Keratinocyte (primary cell): ENCODE measurements at regions not wholly inside any gene's neighbourhood (a gene's known extent, or its start where the extent isn't known, plus 50 kb on each side); places are given as distances from the start of the nearest gene placed in this dataset.

Source experiments
- DNase-seq: peaks from one replicate; pipeline ENCODE4 v3.0.0-alpha.2; 2011; ENCODE audit warnings: low read depth, missing footprints, low spot score
- FAIRE-seq: peaks from 2 replicates; lab custom pipeline; 2011; peaks lifted over from hg19 to GRCh38; lab: Jason Lieb, UNC
- H2AFZ ChIP-seq: 2 replicates; pipeline ENCODE4 v1.6.0; 2012; ENCODE audit warnings: low read length, control low read depth, inconsistent platforms; ENCODE audit not compliant: control insufficient read depth
- H3K27ac ChIP-seq: 2 replicates; pipeline ENCODE4 v1.5.1; 2011; ENCODE audit warnings: low read length; ENCODE audit not compliant: control insufficient read depth, insufficient read depth
- H3K27me3 ChIP-seq: 3 replicates; pipeline ENCODE4 v1.6.0; 2011; ENCODE audit warnings: low read length; ENCODE audit not compliant: control insufficient read depth, insufficient read depth; ENCODE audit errors: extremely low read depth
- H3K36me3 ChIP-seq, 2 experiments: 2 replicates in 1 of 2; 3 replicates in 1 of 2; pipeline ENCODE4 v1.5.1; 2011; ENCODE audit warnings: low read length in 2 of 2, mild to moderate bottlenecking in 1 of 2; ENCODE audit not compliant: control insufficient read depth in 2 of 2, insufficient read depth in 2 of 2; ENCODE audit errors: extremely low read depth in 1 of 2
- H3K4me1 ChIP-seq: 3 replicates; pipeline ENCODE4 v1.5.1; 2011; ENCODE audit warnings: low read length; ENCODE audit not compliant: control insufficient read depth, insufficient read depth; ENCODE audit errors: extremely low read depth
- H3K4me2 ChIP-seq: 3 replicates; pipeline ENCODE4 v1.6.0; 2011; ENCODE audit warnings: low read depth, low read length; ENCODE audit not compliant: control insufficient read depth, insufficient read depth; ENCODE audit errors: extremely low read depth
- H3K4me3 ChIP-seq, 3 experiments: fragments of 200-600 bp in 1 of 3; sonication (generic) in 1 of 3; 2 replicates in 2 of 3; 3 replicates in 1 of 3; pipeline ENCODE4 v1.5.1; 2011 to 2016; ENCODE audit warnings: low read length in 3 of 3, mild to moderate bottlenecking in 3 of 3, control low read depth in 2 of 3, inconsistent platforms in 1 of 3, low read depth in 1 of 3, mixed read lengths in 1 of 3, mixed run types in 1 of 3, moderate library complexity in 1 of 3; ENCODE audit not compliant: control insufficient read depth in 2 of 3, insufficient read depth in 2 of 3; ENCODE audit errors: extremely low read depth in 1 of 3
- H3K79me2 ChIP-seq: 2 replicates; pipeline ENCODE4 v1.6.0; 2012; ENCODE audit warnings: low read length; ENCODE audit not compliant: control insufficient read depth, insufficient read depth
- H3K9ac ChIP-seq: 3 replicates; pipeline ENCODE4 v1.6.0; 2011; ENCODE audit warnings: low read length; ENCODE audit not compliant: control insufficient read depth, insufficient read depth; ENCODE audit errors: extremely low read depth
- H3K9me1 ChIP-seq: 3 replicates; pipeline ENCODE4 v1.6.0; 2011; ENCODE audit warnings: low read length; ENCODE audit not compliant: control insufficient read depth, insufficient read depth; ENCODE audit errors: extremely low read depth
- H3K9me3 ChIP-seq: 2 replicates; pipeline ENCODE4 v1.5.1; 2012; ENCODE audit warnings: low read depth, low read length; ENCODE audit not compliant: control insufficient read depth
- H4K20me1 ChIP-seq: 3 replicates; pipeline ENCODE4 v1.6.0; 2011; ENCODE audit warnings: low read length; ENCODE audit not compliant: control insufficient read depth, insufficient read depth; ENCODE audit errors: extremely low read depth
- CTCF ChIP-seq, 3 experiments: IDR thresholded peaks in 1 of 3; conservative IDR thresholded peaks in 1 of 3; optimal IDR thresholded peaks in 1 of 3; 2 replicates in 2 of 3; 3 replicates in 1 of 3; pipeline versions ENCODE3 to v1.5.1; 2011; ENCODE audit warnings: low read length in 3 of 3, mild to moderate bottlenecking in 3 of 3, moderate library complexity in 2 of 3, control low read depth in 1 of 3, inconsistent platforms in 1 of 3; ENCODE audit not compliant: insufficient read depth in 2 of 3; ENCODE audit errors: extremely low read depth in 1 of 3
- EZH2 ChIP-seq: IDR thresholded peaks from one replicate; pipeline ENCODE4 v1.6.1; 2012; ENCODE audit warnings: inconsistent platforms, mild to moderate bottlenecking, low read length, moderate library complexity
- dilution Hi-C: fragments of 300-500 bp; cut with MboI; formaldehyde crosslinking; loops from one replicate; pipeline ENCODE4 v1.7.0; 2020; ENCODE audit warnings: low sequenced_read_pairs; ENCODE audit not compliant: extremely low pct_ligation_motif_present

- DNase-seq: no peak
- dilution Hi-C loops: no loop called here
- no peaks in the 10 kb centered on the region for H3K27me3 ChIP-seq
- no peaks in the 10 kb centered on the region for H3K36me3 ChIP-seq
- H3K4me3 ChIP-seq: no peak overlapping the region
- no peaks in the 10 kb centered on the region for H4K20me1 ChIP-seq
- H3K9me1 ChIP-seq: no peaks in the 10 kb centered on the region
- H3K4me1 ChIP-seq: no peaks in the 10 kb centered on the region
- no peak overlapping the region for H3K27ac ChIP-seq
- no peak overlapping the region for H3K4me2 ChIP-seq
- H3K9me3 ChIP-seq: no peaks in the 10 kb centered on the region
- H3K79me2 ChIP-seq: no peaks in the 10 kb centered on the region
- H3K9ac ChIP-seq: no peak overlapping the region
- no peak for FAIRE-seq
- H2AFZ ChIP-seq: no peak overlapping the region
- TF ChIP-seq EZH2 (no peak), CTCF (optimal IDR thresholded peaks at IDR 0.05 in 1 of 3, IDR thresholded peaks at IDR 0.05 in 1 of 3, conservative IDR thresholded peaks at IDR 0.05 in 1 of 3; ENCODE audit: extremely low read depth in 1 of 3, insufficient read depth in 2 of 3, low read length in 3 of 3) (no peak)
Measured at GRCh38 chr4:31655328-31655727, 935.2 kb downstream of the PCDH7 start.

GRCh38 chr4:31657859-31658570, 937.8 kb downstream of the PCDH7 start:
- dilution Hi-C loops: no loop called here
- Histone ChIP-seq H3K9me3 (no peaks in the 10 kb centered on the region), H3K4me1 (no peaks in the 10 kb centered on the region), H3K27ac (peak overlapping the region; percentile 47), H3K36me3 (no peaks in the 10 kb centered on the region), H3K9me1 (no peaks in the 10 kb centered on the region), H3K4me2 (no peak overlapping the region), H3K9ac (no peak overlapping the region), H2AFZ (no peak overlapping the region), H3K79me2 (no peaks in the 10 kb centered on the region), H3K4me3 (no peak overlapping the region), H3K27me3 (no peaks in the 10 kb centered on the region), H4K20me1 (no peaks in the 10 kb centered on the region)
- FAIRE-seq (no peak), DNase-seq (no peak)
- TF ChIP-seq CTCF (optimal IDR thresholded peaks at IDR 0.05 in 1 of 3, IDR thresholded peaks at IDR 0.05 in 1 of 3, conservative IDR thresholded peaks at IDR 0.05 in 1 of 3; ENCODE audit: extremely low read depth in 1 of 3, insufficient read depth in 2 of 3, low read length in 3 of 3): no peak
